SK-N-SH (cell line): ENCODE measurements at regions not wholly inside any gene's neighbourhood (a gene's known extent, or its start where the extent isn't known, plus 50 kb on each side); places are given as distances from the start of the nearest gene placed in this dataset.

Source experiments
- ELF1 ChIP-seq: IDR thresholded peaks from 2 replicates; pipeline ENCODE4 v1.4.0; 2012
- EP300 ChIP-seq, 2 experiments: IDR thresholded peaks; 2 replicates each; pipeline versions ENCODE4 v1.4.0 to v1.6.1; 2012; ENCODE audit warnings: borderline replicate concordance in 1 of 2, low read depth in 1 of 2, low read length in 1 of 2
- GABPA ChIP-seq: IDR thresholded peaks from 2 replicates; pipeline ENCODE4 v1.4.0; 2012; ENCODE audit warnings: low read depth, mild to moderate bottlenecking
- POLR2AphosphoS5 ChIP-seq: IDR thresholded peaks from 2 replicates; pipeline ENCODE4 v1.6.1; 2012; ENCODE audit warnings: low read depth, low read length
- SIN3A ChIP-seq: IDR thresholded peaks from 2 replicates; pipeline ENCODE4 v1.6.1; 2012; ENCODE audit warnings: low read depth, mild to moderate bottlenecking, low read length, moderate library complexity, borderline replicate concordance
- YY1 ChIP-seq: IDR thresholded peaks from 2 replicates; pipeline ENCODE4 v1.4.0; 2012; ENCODE audit warnings: low read depth, mild to moderate bottlenecking
- TF ChIP-seq, protein P1 (sequence below): fragments of 200-600 bp; sonication (generic); IDR thresholded peaks from 2 replicates; pipeline ENCODE4 v1.6.1; 2017; ENCODE audit warnings: antibody characterized with exemption, mild to moderate bottlenecking, moderate library complexity
- TF ChIP-seq, protein P2 (sequence below): IDR thresholded peaks from 2 replicates; pipeline ENCODE4 v1.4.0; 2012; ENCODE audit warnings: low read depth
- TF ChIP-seq, protein P3 (sequence below): IDR thresholded peaks from 2 replicates; pipeline ENCODE4 v1.4.0; 2012; ENCODE audit warnings: low read depth, borderline replicate concordance
- TF ChIP-seq, protein P4 (sequence below): IDR thresholded peaks from 2 replicates; pipeline ENCODE4 v1.6.1; 2012; ENCODE audit warnings: mild to moderate bottlenecking, low read depth, low read length, moderate library complexity

DNA sequence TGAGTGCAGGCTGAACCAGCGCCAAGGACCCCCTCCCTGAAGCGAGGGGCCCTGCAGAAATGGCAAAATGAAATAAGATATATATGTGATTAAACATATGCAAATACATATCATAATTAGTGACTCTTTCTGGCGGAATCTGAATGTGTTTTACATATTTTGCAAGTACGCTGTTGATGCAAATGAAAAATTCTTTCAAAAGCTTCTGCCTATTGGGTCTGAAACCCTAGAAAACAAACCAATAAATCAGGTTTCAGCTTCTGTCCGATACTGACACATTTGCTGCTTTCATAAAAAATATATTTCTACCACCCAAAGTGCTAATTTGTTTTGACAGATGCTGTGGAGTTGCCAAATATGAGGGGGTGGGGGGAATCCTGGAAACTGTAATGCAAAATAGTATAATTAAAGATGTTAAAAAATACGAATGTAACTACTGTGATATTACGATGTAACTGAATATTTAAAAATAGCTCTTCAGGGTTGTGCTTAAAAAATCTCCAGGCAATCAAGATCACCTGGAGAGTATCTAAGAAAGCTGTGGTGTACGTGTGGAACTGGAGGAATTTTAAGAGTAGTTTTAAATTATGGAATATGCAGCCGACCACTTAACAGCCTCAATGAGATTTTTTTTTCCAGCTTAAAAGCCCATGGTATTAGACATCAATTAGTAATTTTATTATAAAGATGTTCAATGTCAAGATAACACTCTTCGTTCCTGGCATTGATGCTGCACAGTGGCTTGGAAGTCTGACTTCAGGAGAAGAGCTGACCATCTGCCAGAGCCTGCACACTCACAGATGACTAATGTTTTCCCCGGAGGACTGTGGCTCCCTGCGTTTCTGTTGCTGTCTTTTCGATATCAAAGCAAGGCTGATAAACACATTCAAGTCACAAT is 122.2 kb upstream of the RCN1 start:
- 0 out of 2 replicates have a peak, but pooled peaks have one; percentile 23 for TF ChIP-seq POLR2AphosphoS5
- TF ChIP-seq, protein P1, sequence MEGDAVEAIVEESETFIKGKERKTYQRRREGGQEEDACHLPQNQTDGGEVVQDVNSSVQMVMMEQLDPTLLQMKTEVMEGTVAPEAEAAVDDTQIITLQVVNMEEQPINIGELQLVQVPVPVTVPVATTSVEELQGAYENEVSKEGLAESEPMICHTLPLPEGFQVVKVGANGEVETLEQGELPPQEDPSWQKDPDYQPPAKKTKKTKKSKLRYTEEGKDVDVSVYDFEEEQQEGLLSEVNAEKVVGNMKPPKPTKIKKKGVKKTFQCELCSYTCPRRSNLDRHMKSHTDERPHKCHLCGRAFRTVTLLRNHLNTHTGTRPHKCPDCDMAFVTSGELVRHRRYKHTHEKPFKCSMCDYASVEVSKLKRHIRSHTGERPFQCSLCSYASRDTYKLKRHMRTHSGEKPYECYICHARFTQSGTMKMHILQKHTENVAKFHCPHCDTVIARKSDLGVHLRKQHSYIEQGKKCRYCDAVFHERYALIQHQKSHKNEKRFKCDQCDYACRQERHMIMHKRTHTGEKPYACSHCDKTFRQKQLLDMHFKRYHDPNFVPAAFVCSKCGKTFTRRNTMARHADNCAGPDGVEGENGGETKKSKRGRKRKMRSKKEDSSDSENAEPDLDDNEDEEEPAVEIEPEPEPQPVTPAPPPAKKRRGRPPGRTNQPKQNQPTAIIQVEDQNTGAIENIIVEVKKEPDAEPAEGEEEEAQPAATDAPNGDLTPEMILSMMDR: no peak
- no peak for TF ChIP-seq ELF1
- TF ChIP-seq, protein P2, sequence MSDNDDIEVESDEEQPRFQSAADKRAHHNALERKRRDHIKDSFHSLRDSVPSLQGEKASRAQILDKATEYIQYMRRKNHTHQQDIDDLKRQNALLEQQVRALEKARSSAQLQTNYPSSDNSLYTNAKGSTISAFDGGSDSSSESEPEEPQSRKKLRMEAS: no peak
- TF ChIP-seq, protein P3, sequence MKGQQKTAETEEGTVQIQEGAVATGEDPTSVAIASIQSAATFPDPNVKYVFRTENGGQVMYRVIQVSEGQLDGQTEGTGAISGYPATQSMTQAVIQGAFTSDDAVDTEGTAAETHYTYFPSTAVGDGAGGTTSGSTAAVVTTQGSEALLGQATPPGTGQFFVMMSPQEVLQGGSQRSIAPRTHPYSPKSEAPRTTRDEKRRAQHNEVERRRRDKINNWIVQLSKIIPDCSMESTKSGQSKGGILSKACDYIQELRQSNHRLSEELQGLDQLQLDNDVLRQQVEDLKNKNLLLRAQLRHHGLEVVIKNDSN: no peak
- TF ChIP-seq SIN3A: no peak
- no peak for TF ChIP-seq YY1
- no peak for TF ChIP-seq GABPA
- TF ChIP-seq, protein P4, sequence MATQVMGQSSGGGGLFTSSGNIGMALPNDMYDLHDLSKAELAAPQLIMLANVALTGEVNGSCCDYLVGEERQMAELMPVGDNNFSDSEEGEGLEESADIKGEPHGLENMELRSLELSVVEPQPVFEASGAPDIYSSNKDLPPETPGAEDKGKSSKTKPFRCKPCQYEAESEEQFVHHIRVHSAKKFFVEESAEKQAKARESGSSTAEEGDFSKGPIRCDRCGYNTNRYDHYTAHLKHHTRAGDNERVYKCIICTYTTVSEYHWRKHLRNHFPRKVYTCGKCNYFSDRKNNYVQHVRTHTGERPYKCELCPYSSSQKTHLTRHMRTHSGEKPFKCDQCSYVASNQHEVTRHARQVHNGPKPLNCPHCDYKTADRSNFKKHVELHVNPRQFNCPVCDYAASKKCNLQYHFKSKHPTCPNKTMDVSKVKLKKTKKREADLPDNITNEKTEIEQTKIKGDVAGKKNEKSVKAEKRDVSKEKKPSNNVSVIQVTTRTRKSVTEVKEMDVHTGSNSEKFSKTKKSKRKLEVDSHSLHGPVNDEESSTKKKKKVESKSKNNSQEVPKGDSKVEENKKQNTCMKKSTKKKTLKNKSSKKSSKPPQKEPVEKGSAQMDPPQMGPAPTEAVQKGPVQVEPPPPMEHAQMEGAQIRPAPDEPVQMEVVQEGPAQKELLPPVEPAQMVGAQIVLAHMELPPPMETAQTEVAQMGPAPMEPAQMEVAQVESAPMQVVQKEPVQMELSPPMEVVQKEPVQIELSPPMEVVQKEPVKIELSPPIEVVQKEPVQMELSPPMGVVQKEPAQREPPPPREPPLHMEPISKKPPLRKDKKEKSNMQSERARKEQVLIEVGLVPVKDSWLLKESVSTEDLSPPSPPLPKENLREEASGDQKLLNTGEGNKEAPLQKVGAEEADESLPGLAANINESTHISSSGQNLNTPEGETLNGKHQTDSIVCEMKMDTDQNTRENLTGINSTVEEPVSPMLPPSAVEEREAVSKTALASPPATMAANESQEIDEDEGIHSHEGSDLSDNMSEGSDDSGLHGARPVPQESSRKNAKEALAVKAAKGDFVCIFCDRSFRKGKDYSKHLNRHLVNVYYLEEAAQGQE: no peak
- TF ChIP-seq EP300 (IDR thresholded peaks at IDR 0.05; ENCODE audit: borderline replicate concordance in 1 of 2, low read depth in 1 of 2, low read length in 1 of 2): peak; percentile 39 to 77; a peak in 2 of 4 replicates
